ENCODE measurements at regions not wholly inside any gene's neighbourhood (a gene's known extent, or its start where the extent isn't known, plus 50 kb on each side); places are given as distances from the start of the nearest gene placed in this dataset.

DNA sequence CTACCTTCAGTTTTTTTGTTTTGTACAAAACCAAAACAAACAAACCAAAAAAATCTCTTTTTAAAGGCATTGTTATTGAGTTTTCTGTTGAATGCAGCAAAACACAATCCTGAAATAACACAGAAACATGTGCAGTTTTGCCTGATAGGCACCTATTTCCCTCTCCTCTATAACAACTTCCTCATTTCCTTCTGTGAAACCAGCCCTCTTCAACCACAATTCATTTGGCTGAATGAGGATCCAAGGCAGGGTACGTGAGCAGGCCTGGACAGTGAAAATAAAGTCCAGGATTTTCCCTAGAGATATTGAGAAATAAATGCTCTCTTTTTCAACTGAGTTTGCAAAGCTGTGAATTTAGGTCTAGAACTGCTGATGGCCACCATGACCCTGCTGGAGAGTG is 134.8 kb upstream of the LARP1 start:
- no peak overlapping the region for H3K9ac ChIP-seq (ENCODE audit: insufficient read depth, low read depth, low read length)
- no peak for TF ChIP-seq NRL (CRISPR knock-in tag; IDR thresholded peaks at IDR 0.05; ENCODE audit: borderline replicate concordance)
- no peak overlapping the region for H3K4me2 ChIP-seq (ENCODE audit: low read depth, low read length)
- DNase-seq (ENCODE audit: low spot score) (no peak), FAIRE-seq (no peak), ATAC-seq (no peak)
- H2AFZ ChIP-seq (ENCODE audit: low read length) = no peak overlapping the region
- H3K27me3 ChIP-seq (ENCODE audit: control insufficient read depth in 1 of 2, insufficient read depth in 2 of 2, low read length in 2 of 2) = peaks cover 0 to 3% of the 10 kb centered on the region in 2 experiments; a peak in 1 of 5 replicates
- H3K27ac ChIP-seq (ENCODE audit: extremely low read length, insufficient read depth, low read length) = no peak overlapping the region
- no peaks in the 10 kb centered on the region for H3K79me2 ChIP-seq (ENCODE audit: insufficient read depth, low read length)
- no TSS peak for BruUV-seq (replicated peaks)
- POLR2A ChIA-PET = no interaction called here
- no peaks in the 10 kb centered on the region for H3K36me3 ChIP-seq (replicated peaks in 1 of 2; ENCODE audit: control insufficient read depth in 1 of 2, insufficient read depth in 2 of 2, low read length in 2 of 2)
- no peak overlapping the region for H3K4me3 ChIP-seq (replicated peaks in 1 of 3; ENCODE audit: insufficient read depth in 1 of 3, low read depth in 2 of 3, low read length in 3 of 3)
- in situ Hi-C loops (cut with HindIII; ENCODE audit: extremely low pct_ligation_motif_present, low pct_unique_long_range_greater_than_20kb) = loop anchor here (10.0 to 25.0 kb wide), 2 partner anchors 558 to 646 kb away; no protein-coding TSS in a partner anchor
- no peaks in the 10 kb centered on the region for H3K4me1 ChIP-seq (ENCODE audit: insufficient read depth, low read length)
- H3K9me3 ChIP-seq (ENCODE audit: low read length) = no peaks in the 10 kb centered on the region
- CTCF ChIA-PET (ENCODE audit: low intra/inter-chr PET ratio, low total read pairs) = no interaction called here
- WGBS (ENCODE audit: low lambda C conversion rate) = 10% methylated on average over 1 of the region's 1 CpG
- H4K20me1 ChIP-seq (ENCODE audit: insufficient read depth, low read length) = no peaks in the 10 kb centered on the region
- intact Hi-C loops (cut with micrococcal nuclease; ENCODE audit: unreplicated experiment) = no loop called here

DNA sequence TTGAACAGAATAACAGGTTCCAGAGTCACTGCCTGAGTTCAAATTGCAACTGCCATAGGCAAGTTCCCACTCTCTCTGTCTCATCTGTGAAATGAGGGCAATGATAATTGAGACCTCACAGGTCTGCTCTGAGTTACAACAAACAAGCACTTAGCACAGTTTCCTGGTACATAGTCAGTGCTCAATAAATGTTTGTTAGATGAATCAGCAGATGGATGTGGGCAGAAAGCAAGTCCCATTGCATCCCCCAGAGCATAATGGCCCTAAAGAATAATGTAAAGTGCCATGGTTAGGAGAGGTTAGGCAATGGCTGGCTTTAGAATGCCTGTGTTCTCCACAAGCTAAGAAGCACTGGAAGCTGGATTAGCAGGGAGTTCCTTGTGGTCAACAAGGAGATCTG is 136.5 kb upstream of the LARP1 start:
- Histone ChIP-seq H3K4me2 (ENCODE audit: low read depth, low read length) (no peak overlapping the region), H2AFZ (ENCODE audit: low read length) (no peak overlapping the region), H3K9me3 (ENCODE audit: low read length) (no peaks in the 10 kb centered on the region), H3K4me1 (ENCODE audit: insufficient read depth, low read length) (no peaks in the 10 kb centered on the region), H3K4me3 (replicated peaks in 1 of 3; ENCODE audit: insufficient read depth in 1 of 3, low read depth in 2 of 3, low read length in 3 of 3) (no peak overlapping the region), H3K27me3 (ENCODE audit: control insufficient read depth in 1 of 2, insufficient read depth in 2 of 2, low read length in 2 of 2) (peaks cover 0 to 13% of the 10 kb centered on the region in 2 experiments; a peak in 2 of 5 replicates), H4K20me1 (ENCODE audit: insufficient read depth, low read length) (no peaks in the 10 kb centered on the region), H3K27ac (ENCODE audit: extremely low read length, insufficient read depth, low read length) (no peak overlapping the region), H3K79me2 (ENCODE audit: insufficient read depth, low read length) (no peaks in the 10 kb centered on the region), H3K9ac (ENCODE audit: insufficient read depth, low read depth, low read length) (no peak overlapping the region), H3K36me3 (replicated peaks in 1 of 2; ENCODE audit: control insufficient read depth in 1 of 2, insufficient read depth in 2 of 2, low read length in 2 of 2) (no peaks in the 10 kb centered on the region)
- intact Hi-C loops (cut with micrococcal nuclease; ENCODE audit: unreplicated experiment) = no loop called here
- FAIRE-seq (no peak), DNase-seq (ENCODE audit: low spot score) (no peak), ATAC-seq (no peak)
- in situ Hi-C loops (cut with HindIII; ENCODE audit: extremely low pct_ligation_motif_present, low pct_unique_long_range_greater_than_20kb) = loop anchor here (25.0 kb wide), 1 partner anchor 556 kb away; no protein-coding TSS in a partner anchor
- no TSS peak for BruUV-seq (replicated peaks)
- ChIA-PET POLR2A (no interaction called here), CTCF (ENCODE audit: low intra/inter-chr PET ratio, low total read pairs) (no interaction called here)
- TF ChIP-seq MBD4 (IDR thresholded peaks at IDR 0.05; ENCODE audit: borderline replicate concordance, low read length) (no peak), AKAP8 (CRISPR knock-in tag; IDR thresholded peaks at IDR 0.05) (no peak), JUN (CRISPR knock-in tag; IDR thresholded peaks at IDR 0.05) (no peak), DNMT1 (CRISPR knock-in tag; IDR thresholded peaks at IDR 0.05) (no peak), ZFP41 (CRISPR knock-in tag; IDR thresholded peaks at IDR 0.05; ENCODE audit: borderline replicate concordance) (no peak), CBX2 (IDR thresholded peaks at IDR 0.05; ENCODE audit: low read depth, low read length) (no peak), CBX2 (CRISPR knock-in tag; IDR thresholded peaks at IDR 0.05; ENCODE audit: low read depth) (no peak), PHF8 (CRISPR knock-in tag; IDR thresholded peaks at IDR 0.05) (no peak), ZNF816 (CRISPR knock-in tag; IDR thresholded peaks at IDR 0.05; ENCODE audit: borderline replicate concordance) (no peak), ONECUT2 (CRISPR knock-in tag; IDR thresholded peaks at IDR 0.05) (no peak), RBFOX2 (IDR thresholded peaks at IDR 0.05; ENCODE audit: low read depth, low read length) (no peak), ZNF367 (CRISPR knock-in tag; IDR thresholded peaks at IDR 0.05; ENCODE audit: borderline replicate concordance) (no peak)
